ENCODE measurements at regions not wholly inside any gene's neighbourhood (a gene's known extent, or its start where the extent isn't known, plus 50 kb on each side); places are given as distances from the start of the nearest gene placed in this dataset.
A peak's percentile ranks its signal among the peaks of the same experiment; 100 is the strongest.
"Not testable (repeated sequence)": the region's sequence is repeated elsewhere in the genome, so short reads cannot be mapped to it uniquely, and the experiment has no call there.

DNA sequence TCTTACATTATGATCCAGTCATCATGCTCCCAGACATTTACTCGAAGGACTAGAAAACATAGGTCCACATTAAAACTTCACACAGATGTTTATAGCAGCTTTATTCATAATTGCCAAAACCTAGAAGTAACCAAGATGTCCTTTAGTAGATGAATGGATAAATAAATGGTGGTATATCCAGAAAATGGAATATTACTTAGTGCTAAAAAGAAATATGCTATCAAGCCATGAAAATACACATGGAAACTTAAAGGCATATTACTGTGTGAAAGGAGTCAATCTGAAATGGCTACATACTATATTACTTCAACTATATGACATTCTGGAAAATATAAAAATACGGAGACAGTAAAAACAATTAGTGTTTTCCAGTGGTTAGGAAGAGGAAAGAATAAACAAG is 1039.1 kb upstream of the INTU start:
- DNase-seq, result no peak
- in situ Hi-C loops (cut with MboI; ENCODE audit: low pct_unique_long_range_greater_than_20kb, low sequenced_read_pairs), result no loop called here

DNA sequence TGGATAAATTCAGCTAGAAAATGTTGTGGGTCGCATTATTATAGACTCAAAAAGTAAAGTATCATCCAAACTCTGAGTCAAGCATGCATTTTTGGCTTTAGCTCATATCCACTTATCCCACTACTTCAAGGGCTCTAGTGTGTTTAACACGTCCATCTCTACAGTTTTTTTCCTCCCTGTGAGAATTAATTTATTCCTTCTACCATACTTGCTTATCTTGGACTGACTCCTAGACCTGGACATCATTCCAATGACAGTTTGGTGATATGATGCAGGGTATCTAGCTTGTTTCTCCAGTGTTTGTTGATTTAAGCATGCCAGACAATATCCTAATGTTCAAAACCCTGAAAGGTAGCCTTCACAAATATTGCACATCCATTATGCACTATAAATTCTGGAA is 1037.1 kb upstream of the INTU start:
- no peak for DNase-seq
- in situ Hi-C loops (cut with MboI; ENCODE audit: low pct_unique_long_range_greater_than_20kb, low sequenced_read_pairs), result no loop called here

DNA sequence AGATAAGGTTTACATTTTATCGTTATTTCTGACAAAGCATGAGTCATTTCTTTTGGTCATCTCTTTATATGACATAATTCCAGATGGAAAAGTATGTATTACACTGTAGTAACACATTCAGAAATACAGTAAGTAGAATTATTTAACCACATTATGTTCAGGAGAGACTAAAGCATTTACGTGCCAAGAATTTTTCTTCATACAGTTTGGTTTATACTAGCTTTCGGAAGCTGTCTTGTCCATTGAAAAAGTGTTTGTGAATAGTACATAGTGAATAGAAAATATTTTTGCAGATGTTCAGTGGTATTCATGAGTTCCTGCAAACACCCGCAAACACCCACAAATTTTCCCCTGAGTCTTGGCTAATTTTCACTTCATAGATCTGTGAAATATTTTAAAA is 1033.0 kb upstream of the INTU start:
- no peak for DNase-seq
- in situ Hi-C loops (cut with MboI; ENCODE audit: low pct_unique_long_range_greater_than_20kb, low sequenced_read_pairs), result no loop called here

DNA sequence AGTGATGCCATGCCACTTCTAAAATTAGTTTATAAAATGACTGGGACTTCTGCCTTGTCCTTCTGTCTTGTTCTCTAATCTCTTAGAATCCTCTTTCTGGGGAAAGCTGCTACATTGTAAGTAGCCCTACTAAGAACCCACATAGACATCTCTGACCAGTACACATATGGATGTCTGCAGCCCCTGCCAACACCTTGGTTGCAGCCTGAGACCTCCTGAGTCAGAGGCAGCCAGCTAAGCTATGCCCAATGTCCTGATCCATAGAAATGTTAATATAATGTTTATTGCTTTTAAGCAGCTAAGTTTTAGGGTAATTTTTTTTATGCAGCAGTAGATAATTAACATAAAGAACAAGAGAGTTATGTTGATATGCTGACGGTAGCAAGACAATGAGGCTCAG is 1029.5 kb upstream of the INTU start:
- in situ Hi-C loops (cut with MboI; ENCODE audit: low pct_unique_long_range_greater_than_20kb, low sequenced_read_pairs), result no loop called here
- DNase-seq, result no peak

DNA sequence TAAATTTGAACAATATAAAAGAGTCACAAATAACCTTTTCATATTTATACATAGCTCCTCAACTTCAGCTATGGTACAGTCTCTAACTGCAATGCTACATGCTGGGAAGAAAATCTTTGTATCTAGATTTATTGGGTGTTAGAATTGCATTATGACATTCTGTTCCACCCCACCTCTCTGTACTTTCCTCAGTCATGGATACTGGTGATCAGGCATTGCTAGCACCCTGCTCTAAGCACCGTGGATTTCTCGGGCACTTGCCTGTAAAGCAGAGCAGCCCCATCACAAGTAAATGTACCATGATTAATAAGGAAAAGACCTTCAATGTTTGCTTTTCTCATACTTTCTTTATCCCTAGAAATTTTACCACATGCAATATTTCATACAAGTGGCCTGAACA is 1028.9 kb upstream of the INTU start:
- in situ Hi-C loops (cut with MboI; ENCODE audit: low pct_unique_long_range_greater_than_20kb, low sequenced_read_pairs), result no loop called here
- DNase-seq, result no peak

DNA sequence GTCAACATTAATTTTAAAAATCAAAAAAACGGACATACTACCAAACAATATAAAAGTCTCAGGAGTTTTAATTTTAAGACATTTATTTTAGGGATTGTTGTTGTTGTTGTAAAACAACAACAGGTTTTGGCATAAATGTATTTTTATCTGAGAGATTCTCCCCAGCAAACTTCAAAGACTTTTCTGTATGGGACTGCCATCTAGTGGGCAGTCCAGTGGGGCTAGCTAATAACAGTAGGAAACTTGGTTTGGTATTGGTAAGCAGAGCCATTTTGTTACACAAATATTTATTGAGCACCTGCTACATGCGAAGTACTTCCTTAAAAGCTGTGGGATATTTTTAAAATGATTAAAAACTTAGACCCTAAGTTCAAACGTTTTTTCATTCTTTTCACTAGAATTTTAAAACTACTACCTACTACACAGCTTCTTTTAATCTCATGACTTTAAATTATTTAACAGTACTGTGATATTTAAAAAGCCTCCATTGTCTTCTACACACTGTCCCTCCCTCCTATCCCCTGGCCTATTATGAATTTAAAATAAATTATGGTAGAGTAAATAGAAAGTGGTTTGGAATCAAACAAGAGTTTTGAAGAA is 1028.4 kb upstream of the INTU start:
- peak; percentile 16 for DNase-seq
- in situ Hi-C loops (cut with MboI; ENCODE audit: low pct_unique_long_range_greater_than_20kb, low sequenced_read_pairs), result no loop called here

DNA sequence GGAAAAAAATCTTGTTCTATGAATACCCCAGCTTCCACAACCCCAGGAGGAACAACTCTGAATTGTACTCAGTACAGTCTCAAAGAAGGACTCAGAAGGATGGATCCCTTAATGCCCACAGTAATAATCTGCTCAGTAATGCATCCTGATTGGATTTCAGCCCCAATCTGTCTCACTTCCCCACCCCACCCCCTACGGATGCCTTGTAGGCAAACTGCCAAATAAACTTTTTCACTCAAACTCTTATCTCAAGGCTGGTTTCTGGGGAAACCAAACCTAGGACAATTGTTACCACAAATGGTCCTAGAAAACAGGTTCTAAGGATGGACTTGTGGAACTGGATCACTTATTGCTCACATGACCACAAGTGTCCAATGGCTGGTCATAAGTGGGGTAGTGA is 1021.8 kb upstream of the INTU start:
- in situ Hi-C loops (cut with MboI; ENCODE audit: low pct_unique_long_range_greater_than_20kb, low sequenced_read_pairs), result no loop called here
- no peak for DNase-seq

DNA sequence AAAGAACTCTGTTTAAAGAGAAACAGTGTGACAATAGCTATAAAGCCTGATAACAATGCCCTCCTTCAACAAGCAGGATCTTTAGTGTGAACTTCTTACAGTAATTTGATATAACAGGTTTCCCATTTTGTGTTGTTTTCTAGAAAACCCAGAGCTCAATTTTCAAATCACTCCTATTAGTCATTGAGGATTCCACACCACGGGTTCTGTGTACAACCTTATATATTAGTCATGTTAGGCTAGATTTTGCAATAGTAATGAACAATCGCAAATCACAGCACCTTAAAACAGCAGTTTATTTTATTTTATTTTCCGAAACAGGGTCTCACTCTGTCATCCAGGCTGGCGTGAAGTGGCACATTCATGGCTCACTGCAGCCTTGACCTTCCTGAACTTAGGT is 1020.9 kb upstream of the INTU start:
- in situ Hi-C loops (cut with MboI; ENCODE audit: low pct_unique_long_range_greater_than_20kb, low sequenced_read_pairs), result no loop called here
- DNase-seq, result no peak

DNA sequence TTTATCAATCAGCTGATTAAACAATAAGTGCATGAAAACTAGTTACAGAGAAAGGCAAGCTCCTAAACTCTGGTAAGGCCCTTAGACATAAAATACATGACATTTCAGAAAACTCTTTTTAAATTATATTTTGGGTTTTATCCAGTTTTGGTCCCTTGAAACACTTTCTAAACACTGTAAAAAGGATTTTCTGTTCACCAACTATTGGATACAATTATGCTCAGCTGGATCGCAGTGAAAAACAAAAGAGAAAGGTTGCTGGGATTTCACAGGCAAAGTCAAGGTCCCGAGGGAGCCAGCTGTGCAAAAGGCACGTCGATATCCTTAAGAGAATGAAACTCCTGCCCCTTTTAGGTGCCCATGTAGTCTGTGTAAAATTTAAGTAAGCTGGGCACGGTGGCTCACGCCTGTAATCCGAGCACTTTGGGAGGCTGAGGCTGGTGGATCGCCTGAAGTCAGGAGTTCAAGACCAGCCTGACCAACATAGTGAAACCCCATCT is 1018.4 kb upstream of the INTU start:
- in situ Hi-C loops (cut with MboI; ENCODE audit: low pct_unique_long_range_greater_than_20kb, low sequenced_read_pairs), result no loop called here
- no peak for DNase-seq

DNA sequence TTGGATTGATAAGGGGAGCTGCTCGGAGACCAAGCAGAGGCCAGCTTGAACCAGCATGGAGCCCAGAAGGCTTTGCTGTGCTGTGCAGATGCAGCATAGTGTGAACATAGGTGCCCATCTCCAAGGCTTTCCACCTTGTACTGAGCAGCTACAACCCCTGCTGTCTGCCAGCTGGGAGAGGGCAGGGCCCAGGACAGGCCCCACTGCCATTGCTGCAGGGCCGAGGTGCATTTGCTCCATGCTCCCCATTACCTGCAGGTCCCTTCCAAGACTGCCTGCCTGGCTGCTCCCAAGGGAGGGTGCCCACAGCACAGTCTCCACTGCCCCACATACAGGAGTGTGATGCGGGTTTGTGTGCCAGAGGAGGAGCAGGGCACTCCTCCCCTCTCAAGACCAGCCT is 1016.0 kb upstream of the INTU start:
- in situ Hi-C loops (cut with MboI; ENCODE audit: low pct_unique_long_range_greater_than_20kb, low sequenced_read_pairs), result no loop called here
- DNase-seq, result no peak

DNA sequence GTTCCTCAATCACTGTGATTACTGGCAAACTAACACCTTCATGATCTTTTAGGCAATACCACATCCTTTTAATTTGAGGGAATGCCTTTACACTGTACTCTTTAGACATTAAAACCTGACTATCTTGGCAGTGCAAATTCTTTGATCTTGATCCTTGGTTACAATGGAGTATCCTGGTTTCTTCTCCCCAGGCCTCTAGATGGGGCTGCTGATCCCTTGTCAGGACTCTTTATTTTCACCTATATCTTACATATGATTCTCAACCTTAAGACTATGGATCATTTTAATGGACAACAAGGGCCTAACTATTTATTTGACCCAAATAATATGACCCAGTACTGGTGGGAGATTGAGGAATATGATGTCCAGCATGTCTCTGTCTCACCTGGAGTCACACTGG is 1005.5 kb upstream of the INTU start:
- DNase-seq, result no peak
- in situ Hi-C loops (cut with MboI; ENCODE audit: low pct_unique_long_range_greater_than_20kb, low sequenced_read_pairs), result no loop called here

DNA sequence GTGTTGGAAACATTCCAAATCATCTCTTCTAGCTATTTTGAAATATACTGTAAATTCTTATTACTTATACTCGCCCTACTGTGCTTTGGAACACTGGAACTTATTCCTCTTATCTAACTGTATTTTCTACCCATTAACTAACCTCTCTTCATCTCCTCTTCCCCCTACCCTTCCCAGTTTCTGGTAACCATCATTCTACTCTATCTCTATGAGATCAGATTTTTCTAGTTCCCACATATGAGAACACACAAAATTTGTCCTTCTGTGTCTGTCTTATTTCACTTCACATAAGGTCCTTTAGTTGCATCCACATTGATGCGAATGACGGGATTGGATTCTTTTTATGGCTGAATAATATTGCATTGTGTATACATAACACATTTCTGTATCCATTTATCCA is 1003.8 kb upstream of the INTU start:
- in situ Hi-C loops (cut with MboI; ENCODE audit: low pct_unique_long_range_greater_than_20kb, low sequenced_read_pairs), result no loop called here
- DNase-seq, result no peak

DNA sequence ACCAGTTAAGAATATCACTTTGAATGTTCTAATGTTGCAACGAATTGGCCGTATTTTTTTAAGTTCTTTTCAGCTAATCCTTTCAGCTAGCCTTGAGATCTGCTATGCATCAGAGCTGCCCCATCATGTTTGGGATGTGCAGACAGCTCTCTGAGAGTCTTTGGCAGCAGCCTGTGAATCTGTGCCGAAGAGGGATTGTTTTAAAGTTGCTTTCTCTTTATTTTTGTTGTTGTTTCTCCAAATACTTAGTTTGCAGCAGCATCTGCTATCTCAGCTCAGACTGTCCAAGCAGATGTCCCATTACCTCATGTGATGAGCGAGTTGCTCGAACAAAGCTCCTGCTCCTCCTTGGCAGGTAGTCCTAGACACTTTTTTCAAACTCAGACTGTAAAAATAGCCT is 1002.5 kb upstream of the INTU start:
- in situ Hi-C loops (cut with MboI; ENCODE audit: low pct_unique_long_range_greater_than_20kb, low sequenced_read_pairs), result no loop called here
- DNase-seq, result no peak

DNA sequence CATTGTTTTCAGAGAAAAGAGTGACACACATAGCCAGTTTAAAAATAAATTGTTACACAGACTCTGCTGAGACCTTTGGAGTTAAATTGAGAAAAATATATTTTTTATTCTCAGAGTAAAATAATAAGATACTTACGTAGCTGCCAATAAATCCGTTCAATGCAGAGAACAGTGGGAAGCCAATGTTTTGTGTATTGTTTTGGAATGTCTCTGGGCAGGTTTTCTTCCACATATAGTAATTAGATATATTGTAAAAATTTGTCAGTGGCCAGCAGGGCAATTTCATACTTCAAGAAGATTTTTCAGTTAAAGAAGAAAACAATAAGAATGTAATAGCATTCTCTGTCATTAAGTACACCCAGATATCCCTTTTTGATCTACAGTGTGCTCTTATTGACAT is 999.5 kb upstream of the INTU start:
- in situ Hi-C loops (cut with MboI; ENCODE audit: low pct_unique_long_range_greater_than_20kb, low sequenced_read_pairs), result no loop called here
- no peak for DNase-seq

DNA sequence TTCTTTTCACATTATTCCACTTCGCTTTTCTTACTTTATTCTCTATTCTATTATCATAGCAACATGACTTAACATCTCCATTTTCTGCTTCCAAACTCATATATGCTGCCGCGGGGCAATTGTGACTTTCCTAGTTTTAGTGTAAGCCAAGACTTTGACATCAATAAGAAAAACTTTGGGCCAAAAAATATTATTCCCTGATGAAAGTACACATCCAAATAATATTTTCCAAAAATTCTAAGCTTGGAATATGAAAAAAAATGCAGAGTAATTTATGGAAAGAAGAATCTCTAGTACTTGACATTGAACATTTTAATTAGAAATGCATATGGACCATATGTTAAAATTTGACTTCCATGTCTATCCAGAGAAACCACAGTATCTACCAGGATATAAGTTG is 995.1 kb upstream of the INTU start:
- DNase-seq, result no peak
- in situ Hi-C loops (cut with MboI; ENCODE audit: low pct_unique_long_range_greater_than_20kb, low sequenced_read_pairs), result no loop called here

DNA sequence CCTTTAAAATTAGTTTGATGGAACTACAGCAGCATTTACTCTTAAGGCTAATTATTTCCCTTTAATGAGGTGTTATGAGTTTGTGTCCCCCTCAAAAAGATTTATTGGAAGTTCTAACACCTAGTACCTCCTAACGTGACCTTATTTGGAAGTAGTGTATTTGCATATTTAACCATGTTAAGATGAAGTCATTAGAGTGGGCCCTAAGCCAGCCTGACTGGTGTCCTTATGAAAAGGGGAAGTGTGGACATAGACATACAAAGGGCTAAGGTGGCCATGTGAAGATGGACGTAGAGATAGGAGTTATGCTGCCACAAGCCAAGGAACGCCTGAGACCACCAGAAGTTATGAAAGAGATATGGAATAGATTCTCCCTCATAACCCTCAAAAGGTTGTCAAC is 985.4 kb upstream of the INTU start:
- DNase-seq, result no peak
- in situ Hi-C loops (cut with MboI; ENCODE audit: low pct_unique_long_range_greater_than_20kb, low sequenced_read_pairs), result no loop called here

DNA sequence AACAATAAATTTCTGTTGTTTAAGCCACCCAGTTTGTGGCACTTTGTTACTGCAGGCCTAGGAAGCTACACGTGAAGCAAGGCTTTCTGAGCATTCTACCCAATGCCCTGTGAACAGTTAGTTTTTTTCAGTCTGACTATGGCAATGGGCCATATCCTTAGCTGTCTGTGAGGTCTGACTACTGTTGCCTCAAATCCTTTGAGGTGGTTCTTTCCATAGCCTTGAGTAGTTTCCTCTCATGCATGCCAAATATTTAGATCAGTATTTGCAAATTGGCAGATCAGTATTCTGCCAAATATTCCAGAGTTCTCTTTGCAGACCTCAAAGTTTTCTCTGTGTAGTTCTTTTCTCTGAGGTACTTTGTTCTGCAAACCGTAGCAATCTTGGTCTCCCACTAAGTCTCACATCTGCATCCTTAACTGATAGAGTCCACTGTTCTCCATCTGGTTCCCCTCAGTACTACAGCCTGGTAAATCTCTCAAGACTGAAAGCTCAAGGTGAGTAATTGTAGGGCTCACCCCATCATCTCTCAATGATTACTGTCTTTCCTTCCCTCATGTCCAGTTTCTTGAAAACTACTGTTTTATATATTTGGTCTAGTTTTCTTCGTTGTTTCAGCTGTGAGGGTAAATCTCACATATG is 984.9 kb upstream of the INTU start:
- no peak for DNase-seq
- in situ Hi-C loops (cut with MboI; ENCODE audit: low pct_unique_long_range_greater_than_20kb, low sequenced_read_pairs), result no loop called here

DNA sequence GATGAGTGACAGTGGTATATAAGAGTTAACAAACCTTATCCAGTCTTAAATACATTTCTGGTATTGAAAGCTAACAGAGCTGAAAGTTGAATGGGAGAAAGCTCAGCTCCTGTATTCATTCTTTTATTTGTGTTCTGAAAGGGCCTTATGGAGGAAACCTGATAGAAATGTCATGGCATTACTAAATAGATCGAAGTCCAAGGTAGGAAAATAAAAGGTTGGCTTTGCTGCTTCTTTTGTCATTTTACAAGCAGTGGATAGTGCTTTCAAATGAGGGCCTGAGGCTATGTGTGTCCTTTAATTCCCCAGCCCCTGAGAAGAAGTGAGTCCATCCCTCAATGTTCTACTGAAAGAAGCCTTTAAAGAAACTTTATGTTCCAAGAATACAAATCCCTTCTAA is 974.3 kb upstream of the INTU start:
- no peak for DNase-seq
- in situ Hi-C loops (cut with MboI; ENCODE audit: low pct_unique_long_range_greater_than_20kb, low sequenced_read_pairs), result no loop called here

DNA sequence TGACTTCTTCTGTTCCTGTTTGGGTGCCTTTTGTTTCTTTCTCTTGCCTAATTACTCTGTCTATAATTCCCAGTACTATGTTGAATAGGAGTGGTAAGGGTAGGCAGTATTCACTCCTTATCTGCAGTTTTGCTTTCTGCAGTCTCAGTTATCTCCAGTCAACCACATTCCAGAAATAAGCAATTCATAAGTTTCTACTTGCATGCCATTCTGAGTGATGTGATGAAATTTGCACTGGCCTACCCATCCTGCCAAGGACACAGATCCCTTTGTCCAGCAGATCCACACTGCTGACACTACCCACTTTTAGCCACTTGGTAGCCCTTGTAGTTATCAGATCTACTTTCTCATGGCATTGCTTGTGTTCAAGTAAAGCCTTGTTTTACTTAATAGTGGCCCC is 971.6 kb upstream of the INTU start:
- no peak for DNase-seq
- in situ Hi-C loops (cut with MboI; ENCODE audit: low pct_unique_long_range_greater_than_20kb, low sequenced_read_pairs), result no loop called here

DNA sequence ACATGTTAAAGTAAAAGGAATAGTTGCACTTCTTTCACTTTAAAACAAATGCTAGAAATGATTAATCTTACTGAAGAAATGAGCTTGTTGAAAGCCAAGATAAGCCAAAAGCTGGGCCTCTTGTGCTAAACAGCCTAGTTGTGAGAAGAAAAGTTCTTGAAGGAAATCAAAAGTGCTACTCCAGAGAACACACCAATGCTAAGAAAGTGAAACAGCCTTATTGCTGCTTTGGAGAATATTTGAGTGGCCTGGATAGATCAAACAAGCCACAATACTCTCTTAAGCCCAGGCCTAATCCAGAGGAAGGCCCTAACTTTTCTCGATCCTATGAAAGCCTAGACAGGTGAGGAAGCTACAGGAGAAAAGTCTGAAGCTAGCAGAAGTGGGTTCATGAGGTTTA is 967.9 kb upstream of the INTU start:
- in situ Hi-C loops (cut with MboI; ENCODE audit: low pct_unique_long_range_greater_than_20kb, low sequenced_read_pairs), result no loop called here
- DNase-seq, result no peak

DNA sequence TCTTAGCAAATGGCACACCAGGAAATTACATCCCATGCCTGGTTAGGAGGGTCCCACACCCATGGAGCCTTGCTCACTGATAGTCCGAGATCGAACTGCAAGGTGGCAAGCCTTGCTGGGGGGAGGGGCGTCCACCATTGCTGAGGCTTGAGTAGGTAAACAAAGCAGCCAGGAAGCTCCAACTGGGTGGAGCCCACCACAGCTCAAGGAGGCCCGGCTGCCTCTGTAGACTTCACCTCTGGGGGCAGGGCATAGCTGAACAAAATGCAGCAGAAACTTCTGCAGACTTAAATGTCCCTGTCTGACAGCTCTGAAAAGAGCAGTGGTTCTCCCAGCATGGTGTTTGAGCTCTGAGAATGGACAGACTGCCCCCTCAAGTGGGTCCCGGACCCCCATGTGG is 962.7 kb upstream of the INTU start:
- in situ Hi-C loops (cut with MboI; ENCODE audit: low pct_unique_long_range_greater_than_20kb, low sequenced_read_pairs); DNase-seq: not testable (repeated sequence)
